Heart left ventricle (tissue), 16 donors: ENCODE measurements at regions not wholly inside any gene's neighbourhood (a gene's known extent, or its start where the extent isn't known, plus 50 kb on each side); places are given as distances from the start of the nearest gene placed in this dataset.

Experiments used
- ATAC-seq, 4 donors: fragments of 200-7000 bp; cut with Tn5 transposase; one replicate each; pipeline ENCODE4 v1.9.1; 2020 to 2022; ENCODE audit warnings: moderate library complexity in 4 of 4, mild to moderate bottlenecking in 3 of 4, moderate number of reproducible peaks in 1 of 4
- DNase-seq, 5 donors: peaks; one replicate each; pipeline ENCODE4 v3.0.0-alpha.2; 2020
- H3K27ac ChIP-seq, 12 donors: fragments of 200-600 bp; sonication (generic) in 4 of 12; one replicate each; pipeline versions ENCODE4 v1.5.0 to v1.8.0; 2016 to 2022; ENCODE audit warnings: mild to moderate bottlenecking in 2 of 12
- H3K27me3 ChIP-seq, 9 donors: fragments of 200-600 bp; sonication (generic) in 2 of 9; one replicate each; pipeline versions ENCODE4 v1.5.1 to v1.8.0; 2016 to 2022; ENCODE audit warnings: mild to moderate bottlenecking in 3 of 9
- H3K36me3 ChIP-seq, 9 donors: fragments of 200-600 bp; sonication (generic) in 2 of 9; one replicate each; pipeline versions ENCODE4 v1.5.0 to v1.8.0; 2018 to 2022; ENCODE audit warnings: mild to moderate bottlenecking in 2 of 9
- H3K4me1 ChIP-seq, 12 donors: fragments of 200-600 bp; sonication (generic) in 4 of 12; one replicate each; pipeline versions ENCODE4 v1.5.0 to v1.8.0; 2016 to 2022; ENCODE audit warnings: mild to moderate bottlenecking in 3 of 12
- H3K4me3 ChIP-seq, 12 donors: fragments of 200-600 bp; sonication (generic) in 4 of 12; one replicate each; pipeline versions ENCODE4 v1.5.0 to v1.8.0; 2017 to 2022; ENCODE audit warnings: mild to moderate bottlenecking in 9 of 12, moderate library complexity in 4 of 12
- H3K9me3 ChIP-seq, 12 donors: fragments of 200-600 bp; sonication (generic) in 4 of 12; one replicate each; pipeline versions ENCODE4 v1.5.0 to v1.8.0; 2016 to 2022; ENCODE audit warnings: mild to moderate bottlenecking in 1 of 12
- POLR2A ChIP-seq, 2 donors: fragments of 450-650 bp; IDR thresholded peaks; one replicate each; pipeline ENCODE4 v1.6.1; 2017; ENCODE audit warnings: antibody characterized with exemption in 2 of 2, mild to moderate bottlenecking in 2 of 2, moderate library complexity in 2 of 2
- WGBS, 4 donors: extraction: QIAGEN DNeasy Blood & Tissue Kit in 2 of 4; methylation state at CpG; one replicate each; pipeline versions ENCODE4 v1.1.5 to v1.1.7; 2013 to 2018; 5-methylcytosine and 5-hydroxymethylcytosine counted together
- intact Hi-C, 10 donors: fragments of 100-400 bp; cut with DNase I; formaldehyde crosslinking; loops; one replicate each; pipeline versions ENCODE4 v1.11.1 to v1.14.2; 2022
- TF ChIP-seq, protein P1 (sequence below), 12 donors: fragments of 200-600 bp; sonication (generic) in 4 of 12; IDR thresholded peaks; one replicate each; pipeline versions ENCODE4 v1.5.0 to v1.8.0; 2018 to 2022; ENCODE audit warnings: antibody characterized with exemption in 12 of 12, mild to moderate bottlenecking in 5 of 12
- donor health status: ischemic (EF 13 %, LVEDD 7.1; RV severe dilation, severe dysfunction).
- donor health status: healthy with polysubstance abuse.
- donor health status: DM: no; HTN: yes; CAD: no.
- donor health status: DM: no; HTN: no; CAD: no.
- donor health status: ischemic (EF 25% LVEDD 6.9; RV normal size, moderate dysfunction).
- donor health status: ischemic (EF 25% LVEDD 5.7; RV mildly dilated, moderate dysfunction).
- donor health status: healthy.
- donor health status: DM: yes; HTN: yes; CAD: no.
- donor health status: ischemic (EF 35%, LVEDD 5.7; RV mildly dilated, moderate dysfunction).
- donor health status: nonischemic (EF 11% LVEDD 7.7; RV severe dilation, severe dysfunction).
- donor health status: DM: yes; HTN: yes; CAD: no.
- donor health status: PGD.
- donor health status: ischemic (EF 29% LVEDD 5.4; RV normal size, mild dysfunction).
- donor health status: nonischemic (EF 23%, LVEDD 6.1; RV moderate dilation, normal function).

DNA sequence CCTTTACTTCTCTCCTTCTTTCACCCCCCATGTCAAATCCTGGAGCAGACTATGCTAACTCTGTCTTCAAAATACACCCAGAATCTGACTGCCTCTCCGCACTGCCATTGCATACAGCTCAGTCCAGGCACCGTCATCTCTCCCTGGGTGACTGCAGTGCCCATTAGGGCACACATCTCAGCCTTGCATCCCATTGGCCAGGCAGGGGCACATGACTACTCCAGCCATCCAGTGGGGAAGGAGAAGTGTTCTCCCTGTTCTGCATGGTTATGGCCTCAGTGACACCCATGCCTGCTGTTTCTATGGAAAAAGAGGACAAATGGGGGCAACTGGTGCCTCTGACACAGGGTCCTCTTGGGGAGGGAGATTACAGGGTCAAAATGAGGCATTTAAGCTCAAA lies 270.5 kb downstream of the MATN1 start:
- TF ChIP-seq, protein P1, sequence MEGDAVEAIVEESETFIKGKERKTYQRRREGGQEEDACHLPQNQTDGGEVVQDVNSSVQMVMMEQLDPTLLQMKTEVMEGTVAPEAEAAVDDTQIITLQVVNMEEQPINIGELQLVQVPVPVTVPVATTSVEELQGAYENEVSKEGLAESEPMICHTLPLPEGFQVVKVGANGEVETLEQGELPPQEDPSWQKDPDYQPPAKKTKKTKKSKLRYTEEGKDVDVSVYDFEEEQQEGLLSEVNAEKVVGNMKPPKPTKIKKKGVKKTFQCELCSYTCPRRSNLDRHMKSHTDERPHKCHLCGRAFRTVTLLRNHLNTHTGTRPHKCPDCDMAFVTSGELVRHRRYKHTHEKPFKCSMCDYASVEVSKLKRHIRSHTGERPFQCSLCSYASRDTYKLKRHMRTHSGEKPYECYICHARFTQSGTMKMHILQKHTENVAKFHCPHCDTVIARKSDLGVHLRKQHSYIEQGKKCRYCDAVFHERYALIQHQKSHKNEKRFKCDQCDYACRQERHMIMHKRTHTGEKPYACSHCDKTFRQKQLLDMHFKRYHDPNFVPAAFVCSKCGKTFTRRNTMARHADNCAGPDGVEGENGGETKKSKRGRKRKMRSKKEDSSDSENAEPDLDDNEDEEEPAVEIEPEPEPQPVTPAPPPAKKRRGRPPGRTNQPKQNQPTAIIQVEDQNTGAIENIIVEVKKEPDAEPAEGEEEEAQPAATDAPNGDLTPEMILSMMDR (IDR thresholded peaks at IDR 0.05), result no peak
- TF ChIP-seq POLR2A (IDR thresholded peaks at IDR 0.05), result no peak
- no peaks in the 10 kb centered on the region for H3K4me1 ChIP-seq
- H3K36me3 ChIP-seq, result no peaks in the 10 kb centered on the region
- DNase-seq, result no peak
- no peaks in the 10 kb centered on the region for H3K9me3 ChIP-seq
- H3K4me3 ChIP-seq, result no peak overlapping the region
- ATAC-seq, result no peak
- no peaks in the 10 kb centered on the region for H3K27me3 ChIP-seq
- no peak overlapping the region for H3K27ac ChIP-seq
- WGBS, 4 donors, result 88 to 93% (median 90%) methylated on average over 2 of the region's 2 CpGs
- intact Hi-C loops, result no loop called here

DNA sequence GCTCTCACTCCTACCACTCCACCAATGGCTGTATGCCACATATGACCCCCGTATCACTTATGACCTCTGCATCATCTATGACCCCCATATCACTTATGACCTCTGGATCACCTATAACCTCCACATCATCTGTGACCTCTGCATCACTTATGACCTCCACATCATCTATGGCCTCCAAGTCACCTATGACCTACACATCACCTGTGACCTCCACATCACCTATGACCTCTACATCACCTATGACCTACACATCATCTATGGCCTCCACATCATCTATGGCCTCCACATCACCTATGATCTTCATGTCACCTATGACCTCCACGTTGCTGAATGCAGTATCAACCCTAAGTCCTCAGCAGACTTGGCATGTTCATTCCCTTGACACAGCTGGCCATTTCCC lies 271.2 kb downstream of the MATN1 start:
- no peak for ATAC-seq
- H3K9me3 ChIP-seq, result no peaks in the 10 kb centered on the region
- TF ChIP-seq POLR2A (IDR thresholded peaks at IDR 0.05), result no peak
- TF ChIP-seq, protein P1 (IDR thresholded peaks at IDR 0.05), result no peak
- no peak overlapping the region for H3K27ac ChIP-seq
- intact Hi-C loops, result no loop called here
- H3K4me1 ChIP-seq, result no peaks in the 10 kb centered on the region
- H3K4me3 ChIP-seq, result no peak overlapping the region
- DNase-seq, result no peak
- 49 to 81% (median 73%) methylated on average over 2 of the region's 2 CpGs for WGBS, 4 donors
- H3K36me3 ChIP-seq, result no peaks in the 10 kb centered on the region
- no peaks in the 10 kb centered on the region for H3K27me3 ChIP-seq

DNA sequence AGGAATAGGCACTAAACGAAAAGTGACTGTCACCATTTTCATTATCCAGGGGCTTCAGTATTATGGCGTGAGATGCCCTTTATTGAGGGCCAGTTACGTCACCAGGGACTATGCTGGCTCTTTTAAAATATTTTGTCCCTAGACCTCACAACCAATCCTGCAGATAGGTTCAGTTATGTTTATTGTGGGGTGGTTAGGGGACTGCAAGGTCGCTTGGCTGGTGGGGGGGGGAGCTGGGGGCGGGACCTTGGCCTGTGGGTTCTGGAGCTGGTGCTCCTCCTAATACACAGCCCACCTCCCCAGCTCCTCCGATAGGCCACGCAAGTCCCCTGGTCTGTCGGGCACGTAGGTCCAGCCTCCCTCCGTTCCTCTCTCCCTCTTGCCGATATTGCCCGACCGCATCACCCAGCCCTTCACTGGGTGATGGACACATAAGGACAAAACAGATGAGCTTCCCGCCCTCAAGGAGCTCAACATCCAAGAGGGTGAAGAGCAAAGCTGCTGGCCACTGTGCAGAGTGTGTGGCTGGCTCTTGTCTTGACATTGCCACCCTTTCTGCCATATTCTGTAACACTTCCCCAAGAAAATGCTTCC lies 271.8 kb downstream of the MATN1 start:
- Histone ChIP-seq H3K27me3 (no peaks in the 10 kb centered on the region), H3K9me3 (no peaks in the 10 kb centered on the region), H3K36me3 (no peaks in the 10 kb centered on the region), H3K4me1 (no peaks in the 10 kb centered on the region), H3K27ac (no peak overlapping the region), H3K4me3 (no peak overlapping the region)
- 84 to 91% (median 87%) methylated on average over 14 of the region's 14 CpGs for WGBS, 4 donors
- no peak for TF ChIP-seq POLR2A (IDR thresholded peaks at IDR 0.05)
- TF ChIP-seq, protein P1 (IDR thresholded peaks at IDR 0.05), result no peak
- no peak for DNase-seq
- ATAC-seq, result no peak
- intact Hi-C loops, result no loop called here

DNA sequence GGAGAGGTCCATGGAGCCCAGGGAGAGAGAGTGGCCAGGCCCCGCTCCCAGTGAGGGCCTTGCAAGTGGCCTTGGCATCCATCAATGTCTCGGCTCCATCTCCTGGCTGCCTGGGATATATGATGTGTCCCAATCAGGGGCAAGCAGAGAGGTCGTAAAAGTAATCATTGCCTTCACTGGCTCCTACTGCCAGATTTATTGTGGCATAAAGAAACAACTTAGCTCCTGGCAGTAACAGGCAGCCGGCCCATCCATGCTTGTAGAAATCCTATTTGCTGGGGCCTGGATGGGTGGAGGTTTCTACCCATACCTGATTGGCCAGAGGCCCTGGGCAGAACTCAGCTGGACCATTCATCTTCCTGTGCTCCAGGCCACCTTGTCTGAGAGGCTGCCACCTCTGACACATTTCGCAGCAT lies 272.6 kb downstream of the MATN1 start:
- H3K4me1 ChIP-seq, result no peaks in the 10 kb centered on the region
- DNase-seq (no peak), ATAC-seq (no peak)
- H3K36me3 ChIP-seq, result no peaks in the 10 kb centered on the region
- H3K4me3 ChIP-seq, result no peak overlapping the region
- TF ChIP-seq, protein P1 (IDR thresholded peaks at IDR 0.05), result no peak
- H3K27me3 ChIP-seq, result no peaks in the 10 kb centered on the region
- H3K9me3 ChIP-seq, result no peaks in the 10 kb centered on the region
- 71 to 91% (median 77%) methylated on average over 3 to 5 of the region's 5 CpGs for WGBS, 4 donors
- H3K27ac ChIP-seq, result no peak overlapping the region
- intact Hi-C loops, result no loop called here
